Astrocyte (in vitro differentiated cells and primary cell): ENCODE measurements at regions not wholly inside any gene's neighbourhood (a gene's known extent, or its start where the extent isn't known, plus 50 kb on each side); places are given as distances from the start of the nearest gene placed in this dataset.

Experiments
- EZH2 ChIP-seq: IDR thresholded peaks from 2 replicates; pipeline ENCODE4 v1.6.1; 2012; ENCODE audit warnings: mild to moderate bottlenecking, low read length, inconsistent platforms; ENCODE audit not compliant: insufficient read depth
- TF ChIP-seq, protein P1 (sequence below): IDR thresholded peaks from 2 replicates; pipeline ENCODE4 v1.5.1; 2011; ENCODE audit warnings: low read depth, mild to moderate bottlenecking, inconsistent platforms, low read length, moderate library complexity; ENCODE audit not compliant: insufficient read depth

DNA sequence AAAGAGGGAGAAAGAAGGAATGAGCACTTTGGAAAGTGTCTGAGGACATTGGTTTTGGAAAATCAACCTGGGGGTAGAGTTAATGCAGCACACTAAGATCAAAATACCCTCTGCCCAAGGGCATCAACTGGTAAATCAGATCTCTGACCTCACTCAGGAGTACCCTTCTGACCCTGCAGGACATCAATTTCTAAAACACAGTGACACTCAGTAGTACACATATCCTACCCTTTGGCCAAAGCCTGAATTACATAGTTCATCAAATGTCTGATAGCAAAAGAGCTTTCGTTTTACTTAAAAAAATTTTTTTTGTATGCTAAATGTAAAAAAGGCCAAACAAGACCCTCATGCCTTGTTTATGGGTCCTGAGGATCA is 118.4 kb upstream of the CTNNA2 start:
- TF ChIP-seq, protein P1, sequence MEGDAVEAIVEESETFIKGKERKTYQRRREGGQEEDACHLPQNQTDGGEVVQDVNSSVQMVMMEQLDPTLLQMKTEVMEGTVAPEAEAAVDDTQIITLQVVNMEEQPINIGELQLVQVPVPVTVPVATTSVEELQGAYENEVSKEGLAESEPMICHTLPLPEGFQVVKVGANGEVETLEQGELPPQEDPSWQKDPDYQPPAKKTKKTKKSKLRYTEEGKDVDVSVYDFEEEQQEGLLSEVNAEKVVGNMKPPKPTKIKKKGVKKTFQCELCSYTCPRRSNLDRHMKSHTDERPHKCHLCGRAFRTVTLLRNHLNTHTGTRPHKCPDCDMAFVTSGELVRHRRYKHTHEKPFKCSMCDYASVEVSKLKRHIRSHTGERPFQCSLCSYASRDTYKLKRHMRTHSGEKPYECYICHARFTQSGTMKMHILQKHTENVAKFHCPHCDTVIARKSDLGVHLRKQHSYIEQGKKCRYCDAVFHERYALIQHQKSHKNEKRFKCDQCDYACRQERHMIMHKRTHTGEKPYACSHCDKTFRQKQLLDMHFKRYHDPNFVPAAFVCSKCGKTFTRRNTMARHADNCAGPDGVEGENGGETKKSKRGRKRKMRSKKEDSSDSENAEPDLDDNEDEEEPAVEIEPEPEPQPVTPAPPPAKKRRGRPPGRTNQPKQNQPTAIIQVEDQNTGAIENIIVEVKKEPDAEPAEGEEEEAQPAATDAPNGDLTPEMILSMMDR: no peak
- no peak for TF ChIP-seq EZH2
